GM21447 (cell line): ENCODE measurements at regions not wholly inside any gene's neighbourhood (a gene's known extent, or its start where the extent isn't known, plus 50 kb on each side); places are given as distances from the start of the nearest gene placed in this dataset.
A peak's percentile ranks its signal among the peaks of the same experiment; 100 is the strongest.

Experiments
- ATAC-seq: cut with Tn5 transposase; IDR thresholded peaks from one replicate; pipeline ENCODE4 v1.9.1; 2021; ENCODE audit not compliant: unreplicated experiment

DNA sequence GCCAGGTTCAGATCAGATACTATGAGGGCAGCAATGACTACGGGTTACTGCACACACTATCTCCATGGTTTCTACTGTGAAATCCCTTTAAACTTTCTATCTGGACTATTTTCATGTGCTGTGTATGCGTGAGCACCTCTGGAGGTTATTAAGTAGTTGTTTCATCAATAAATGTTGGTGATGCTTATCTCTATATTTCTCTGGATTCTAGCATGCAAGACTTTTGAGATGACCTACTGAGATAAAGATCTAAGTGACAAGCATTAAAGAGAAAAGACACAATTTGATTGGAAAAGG is 194.0 kb downstream of the NRIP1 start:
- no peak for ATAC-seq

DNA sequence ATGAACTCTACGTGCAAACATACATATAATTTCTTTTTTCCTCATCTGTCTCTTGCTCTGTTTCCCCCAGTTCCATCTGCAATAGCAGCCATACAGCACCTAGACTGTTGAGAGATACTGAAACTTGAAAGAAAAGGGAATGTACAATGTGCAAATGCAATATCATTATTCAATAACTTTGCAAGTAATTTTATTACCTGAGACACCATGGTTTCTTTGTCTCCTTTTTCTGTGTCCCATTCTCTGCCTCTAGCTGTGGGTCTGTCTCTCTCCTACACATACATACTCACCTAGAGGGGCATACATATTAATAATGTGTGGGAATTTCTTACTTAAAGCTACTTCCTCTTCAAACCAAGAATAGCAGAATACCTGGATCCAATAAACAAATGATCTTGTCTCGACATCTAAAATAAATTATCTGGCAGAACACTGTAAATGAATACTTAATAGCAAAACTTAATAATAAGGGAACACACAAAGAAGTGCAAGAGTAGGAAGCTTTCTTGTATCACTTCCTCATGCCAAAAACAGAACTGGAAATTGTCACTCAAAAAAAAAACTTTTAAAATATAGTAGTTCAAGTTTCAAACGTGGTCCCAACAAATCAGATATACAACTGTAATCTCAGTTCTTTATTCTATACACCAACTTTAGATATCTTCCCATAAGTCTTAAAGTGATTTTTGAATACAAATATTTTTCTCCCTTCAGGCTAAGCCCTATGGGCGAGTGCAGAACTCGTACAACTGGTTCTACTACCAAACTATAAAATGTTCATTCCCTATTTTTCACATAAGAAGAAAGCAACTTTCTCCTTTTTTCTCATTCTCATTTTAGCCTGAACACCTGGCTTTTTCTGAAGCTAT is 194.6 kb downstream of the NRIP1 start:
- ATAC-seq = peak; percentile 49

DNA sequence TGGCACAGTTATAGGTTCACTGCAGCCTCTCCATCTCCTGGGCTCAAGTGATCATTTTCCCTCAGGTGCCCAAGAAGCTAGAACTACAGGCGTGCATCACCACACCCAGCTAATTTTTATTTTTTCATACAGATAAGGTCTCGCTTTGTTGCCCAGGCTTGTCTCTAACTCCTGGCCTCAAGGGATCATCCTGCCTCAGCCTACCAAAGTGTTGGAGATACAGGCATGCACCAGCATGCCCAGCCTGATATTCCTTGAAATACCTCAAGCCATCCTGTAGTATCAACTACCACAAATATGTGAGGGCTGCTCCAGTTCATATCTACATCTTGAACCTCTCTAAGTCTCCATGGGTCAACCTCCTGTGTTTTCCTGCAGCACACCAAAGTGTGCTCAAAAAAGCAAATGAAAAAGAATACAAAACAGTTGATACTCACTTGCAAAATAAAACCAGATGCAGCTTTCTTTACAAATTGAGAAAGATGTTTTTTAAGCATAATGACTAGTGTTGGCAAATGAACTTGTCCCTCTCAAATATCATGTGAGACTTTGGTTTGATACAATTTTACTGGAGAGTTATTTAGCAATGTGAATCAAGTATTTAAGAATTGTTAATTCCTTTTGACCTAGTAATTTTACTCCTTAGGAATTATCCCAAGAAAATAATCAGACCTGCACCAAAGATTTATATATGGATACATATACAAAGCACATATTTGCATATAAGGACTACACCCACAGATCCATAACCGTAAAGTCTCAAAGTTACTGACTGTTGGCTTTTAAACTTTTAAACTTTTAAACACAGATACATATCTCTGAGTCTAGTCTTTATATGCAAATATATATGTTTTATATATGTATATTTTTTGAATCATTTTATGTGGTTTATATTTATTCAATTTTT is 197.7 kb downstream of the NRIP1 start:
- no peak for ATAC-seq

DNA sequence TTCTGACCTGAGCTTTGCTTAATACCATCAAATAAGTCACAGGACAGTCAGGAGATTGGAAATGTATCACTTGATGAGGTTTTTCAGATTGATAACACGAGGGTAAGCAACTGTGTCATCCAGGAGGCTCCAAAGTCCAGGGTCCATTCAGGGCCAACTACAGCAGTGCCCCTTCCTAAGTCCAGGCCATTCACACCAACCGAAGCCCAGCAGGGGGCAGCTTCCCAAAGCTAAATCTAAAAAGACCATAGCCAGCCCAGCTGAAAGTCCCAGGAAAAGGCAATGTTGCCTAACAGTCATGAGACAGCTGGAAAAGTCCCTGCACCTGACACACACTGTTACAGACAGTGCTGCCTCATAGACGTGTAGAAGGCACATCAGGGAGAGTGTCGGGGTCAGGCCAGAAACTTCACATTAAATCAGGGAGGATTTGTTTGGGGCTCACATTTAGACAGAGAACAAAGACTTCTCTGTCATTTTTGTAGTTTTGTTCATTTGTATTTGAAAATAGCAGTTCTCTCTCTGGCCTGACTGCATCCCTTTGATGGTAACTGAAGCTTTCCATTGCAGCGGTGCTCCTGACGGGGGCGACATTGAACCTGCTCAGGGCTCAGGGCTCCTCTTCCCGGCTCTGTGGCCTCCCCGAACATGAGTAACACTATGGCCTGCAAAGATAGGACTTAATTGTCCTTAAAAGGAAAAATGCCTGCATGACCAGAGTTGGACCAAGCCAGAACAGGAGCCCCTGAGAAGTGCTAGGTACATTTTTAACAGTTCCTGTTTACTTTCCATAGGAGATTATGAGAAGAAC is 200.4 kb downstream of the NRIP1 start:
- ATAC-seq = peak; percentile 75

DNA sequence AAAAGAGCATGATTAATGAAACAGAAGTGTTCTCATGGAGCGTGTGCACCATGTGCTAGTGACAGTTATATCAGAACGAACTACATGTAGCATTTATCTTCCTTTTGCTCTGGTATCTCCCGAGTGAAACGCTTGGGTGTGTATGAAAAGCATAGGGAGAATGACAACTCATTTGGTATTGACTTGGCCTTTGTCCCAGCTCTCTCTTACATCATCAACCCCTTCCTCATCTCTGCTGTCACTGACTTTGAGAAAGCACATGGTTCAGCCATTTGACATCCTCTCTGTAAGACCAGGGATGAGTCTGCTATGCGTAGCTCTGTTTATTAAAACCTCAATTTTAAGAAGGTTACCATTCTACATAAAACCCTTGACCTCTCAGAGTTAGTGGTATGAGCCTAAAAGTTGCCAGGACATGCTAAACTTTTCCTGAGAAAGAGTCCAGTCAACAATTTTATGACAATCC is 201.0 kb downstream of the NRIP1 start:
- ATAC-seq = no peak

DNA sequence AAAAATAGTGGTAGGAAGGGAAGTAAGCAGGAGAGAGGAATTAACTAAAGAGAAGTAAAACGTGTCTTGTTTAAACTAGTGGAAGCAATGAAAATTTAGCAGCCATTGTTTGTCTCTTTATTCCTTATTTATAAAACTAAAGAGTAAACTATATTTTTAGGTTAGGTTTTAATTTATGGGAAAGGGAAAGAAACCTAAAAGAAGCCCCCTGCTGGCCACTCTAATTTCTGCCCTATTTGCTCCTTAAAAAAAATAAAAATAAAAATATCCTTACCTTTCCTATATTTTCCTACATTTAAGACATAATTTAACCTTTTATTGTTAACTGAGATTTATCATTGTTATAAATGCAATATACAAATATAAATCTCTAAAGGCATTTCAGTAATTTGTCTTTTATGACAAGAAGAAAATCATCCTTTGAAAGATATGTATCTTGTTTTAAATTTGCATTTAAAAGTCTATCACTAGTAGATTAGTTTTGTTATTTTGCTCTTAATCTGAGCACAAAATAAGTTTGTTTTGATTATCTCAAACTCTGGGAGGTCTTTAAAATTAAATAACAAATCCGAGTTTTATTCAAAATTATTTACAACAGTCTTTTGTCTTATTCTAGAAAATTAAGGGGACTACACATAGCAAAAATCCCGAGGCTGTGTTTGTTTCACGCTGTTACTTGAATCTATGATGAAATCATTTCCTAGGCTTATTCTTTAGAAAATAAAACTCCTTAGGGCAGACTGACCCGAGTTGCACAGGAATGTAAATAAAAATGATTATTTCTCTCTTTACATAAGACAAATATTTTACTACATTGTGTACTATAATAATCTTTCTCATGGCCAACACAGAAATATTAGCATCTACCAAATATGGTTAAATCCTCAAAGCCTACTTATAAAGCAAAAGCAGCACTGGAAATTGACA is 201.7 kb downstream of the NRIP1 start:
- ATAC-seq = no peak

DNA sequence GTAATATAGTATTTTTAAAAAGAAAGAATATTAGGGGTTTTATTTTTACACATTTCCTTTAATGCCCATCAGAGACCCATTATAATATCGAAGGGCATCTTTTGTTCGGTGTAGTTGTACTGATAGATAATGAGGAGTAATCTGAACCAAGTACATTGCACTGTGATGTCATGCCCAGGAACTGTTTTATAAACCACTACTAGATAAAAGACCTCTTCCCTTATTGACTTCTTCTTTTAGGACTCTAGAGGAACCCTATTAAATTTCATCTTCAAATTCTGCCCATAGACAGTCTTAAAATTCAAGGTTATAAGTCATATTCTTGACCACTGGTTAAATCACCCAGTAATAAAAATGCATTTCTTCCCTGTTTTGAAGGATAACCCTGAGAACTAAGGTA is 206.5 kb downstream of the NRIP1 start:
- no peak for ATAC-seq

DNA sequence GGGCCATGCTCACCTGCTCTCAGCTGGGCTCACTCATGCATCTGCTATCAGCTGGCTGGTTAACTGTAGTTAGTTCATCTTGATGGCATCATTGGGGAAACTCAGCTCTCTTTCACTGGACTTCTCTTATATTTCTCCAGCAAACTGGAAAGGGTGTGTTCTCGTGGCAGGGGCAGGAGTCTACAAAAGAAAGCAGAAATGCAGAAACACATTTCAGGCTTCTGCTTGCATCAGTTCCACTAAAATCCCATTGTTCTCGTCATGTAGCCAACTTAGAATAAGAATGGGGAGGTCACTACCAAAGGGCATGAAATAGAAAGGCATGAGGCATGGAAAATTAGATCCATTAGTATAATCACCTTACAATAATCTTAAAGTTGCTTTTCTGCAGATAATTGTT is 207.3 kb downstream of the NRIP1 start:
- no peak for ATAC-seq

DNA sequence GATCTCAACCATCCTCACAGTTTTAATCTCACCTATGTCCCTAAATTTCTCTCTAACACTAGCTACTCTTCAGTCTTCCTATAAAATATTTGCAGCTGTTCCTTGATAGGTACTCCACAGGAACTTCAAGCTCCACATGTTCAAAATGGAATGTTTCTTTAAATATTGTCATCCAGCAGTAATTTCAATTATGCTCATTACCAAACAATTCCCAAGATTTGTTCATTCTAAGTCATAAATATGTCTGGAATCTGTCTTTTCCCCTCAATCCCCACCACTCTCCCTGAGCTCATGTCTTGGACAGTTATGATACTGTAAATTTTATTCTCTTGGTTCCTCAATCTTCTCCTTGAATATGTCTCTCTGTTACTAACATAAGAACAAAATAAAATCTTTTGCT is 214.4 kb downstream of the NRIP1 start:
- ATAC-seq = no peak

DNA sequence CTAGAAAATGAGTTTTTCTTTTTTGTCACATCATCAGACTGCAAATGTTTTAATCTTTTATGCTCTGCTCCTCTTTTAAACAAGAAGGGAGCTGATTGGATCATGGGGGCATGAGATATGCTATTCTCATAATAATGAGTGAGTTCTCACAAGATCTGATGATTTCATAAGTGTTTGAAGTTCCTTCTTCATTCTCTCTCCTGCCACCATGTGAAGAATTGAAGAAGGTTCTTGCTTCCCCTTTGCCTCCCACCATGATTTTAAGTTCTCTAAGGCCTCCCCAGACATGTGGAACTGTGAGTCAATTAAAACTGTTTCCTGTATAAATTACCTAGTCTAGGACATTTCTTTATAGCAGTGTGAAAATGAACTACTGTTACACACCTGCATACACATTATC is 218.2 kb downstream of the NRIP1 start:
- ATAC-seq = no peak

DNA sequence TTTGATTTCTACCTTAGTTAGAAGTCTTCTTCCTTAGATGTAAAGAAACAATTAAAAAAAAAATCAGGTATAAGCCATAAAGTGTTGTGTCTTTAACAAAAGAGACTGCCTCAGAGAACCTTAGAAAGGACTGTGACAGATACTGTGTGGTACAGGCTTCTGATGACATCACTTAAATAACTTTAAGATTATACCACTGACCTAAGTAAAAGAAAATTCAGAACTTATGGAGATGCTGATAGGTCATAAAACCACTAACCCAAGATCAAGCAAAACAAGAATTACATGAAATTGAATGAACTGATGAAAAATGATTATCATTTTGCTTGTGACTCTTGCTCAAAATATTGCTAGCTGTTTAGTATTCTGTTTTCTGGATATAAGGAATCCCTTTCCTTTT is 220.8 kb downstream of the NRIP1 start:
- no peak for ATAC-seq

DNA sequence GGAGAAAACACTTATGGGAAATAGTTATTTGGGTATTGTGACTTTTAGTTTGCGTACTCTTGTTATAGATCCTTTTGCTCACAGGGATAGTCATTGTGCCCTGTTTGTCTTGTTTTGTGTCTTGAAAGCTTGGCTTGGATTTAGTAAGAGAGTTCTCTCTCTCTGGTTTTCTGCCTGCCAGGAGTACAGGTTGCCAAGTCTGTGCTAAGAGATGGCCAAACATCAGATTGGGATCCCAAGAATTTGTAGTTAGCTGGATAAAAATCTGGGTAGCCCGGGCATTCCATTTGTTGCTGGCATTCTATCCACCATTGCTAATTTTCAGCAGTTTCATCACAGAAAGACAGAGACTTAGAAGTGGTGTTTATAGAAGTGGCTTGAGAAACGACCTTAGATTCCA is 222.2 kb downstream of the NRIP1 start:
- ATAC-seq = no peak

DNA sequence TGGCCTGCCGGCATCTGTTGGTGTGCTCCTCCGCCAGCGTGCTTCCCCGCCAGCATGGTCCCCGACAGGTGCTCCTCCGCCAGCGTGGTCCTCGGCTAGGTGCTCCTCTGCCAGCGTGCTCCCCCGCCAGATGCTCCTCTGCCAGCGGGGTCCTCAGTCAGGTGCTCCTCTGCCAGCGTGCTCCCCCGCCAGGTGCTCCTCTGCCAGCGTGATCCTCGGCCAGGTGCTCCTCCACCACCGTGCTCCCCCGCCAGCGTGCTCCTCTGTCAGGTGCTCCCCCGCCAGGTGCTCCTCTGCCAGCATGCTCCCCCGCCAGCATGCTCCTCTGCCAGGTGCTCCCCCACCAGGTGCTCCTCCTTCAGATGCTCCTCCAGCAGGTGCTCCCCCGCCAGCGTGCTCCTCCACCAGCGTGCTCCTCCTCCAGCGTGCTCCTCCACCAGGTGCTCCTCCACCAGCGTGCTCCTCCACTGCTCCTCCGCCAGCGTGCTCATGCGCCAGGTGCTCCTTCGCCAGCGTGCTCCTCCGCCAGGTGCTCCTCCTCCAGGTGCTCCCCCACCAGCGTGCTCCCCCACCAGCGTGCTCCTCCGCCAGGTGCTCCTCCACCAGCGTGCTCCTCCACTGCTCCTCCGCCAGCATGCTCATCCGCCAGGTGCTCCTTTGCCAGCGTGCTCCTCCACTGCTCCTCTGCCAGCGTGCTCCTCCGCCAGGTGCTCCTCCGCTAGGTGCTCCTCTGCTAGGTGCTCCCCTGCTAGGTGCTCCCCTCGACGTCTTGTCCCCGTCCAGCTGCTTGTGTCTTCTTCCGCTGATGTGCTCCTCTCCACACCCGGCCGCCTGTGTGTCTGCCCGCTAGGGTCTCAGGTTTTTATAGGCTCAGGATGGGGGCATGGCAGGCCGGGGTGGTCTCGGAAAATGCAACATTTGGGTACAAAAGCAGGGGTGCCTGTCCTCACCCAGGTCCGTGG is 223.0 kb downstream of the NRIP1 start:
- no peak for ATAC-seq

DNA sequence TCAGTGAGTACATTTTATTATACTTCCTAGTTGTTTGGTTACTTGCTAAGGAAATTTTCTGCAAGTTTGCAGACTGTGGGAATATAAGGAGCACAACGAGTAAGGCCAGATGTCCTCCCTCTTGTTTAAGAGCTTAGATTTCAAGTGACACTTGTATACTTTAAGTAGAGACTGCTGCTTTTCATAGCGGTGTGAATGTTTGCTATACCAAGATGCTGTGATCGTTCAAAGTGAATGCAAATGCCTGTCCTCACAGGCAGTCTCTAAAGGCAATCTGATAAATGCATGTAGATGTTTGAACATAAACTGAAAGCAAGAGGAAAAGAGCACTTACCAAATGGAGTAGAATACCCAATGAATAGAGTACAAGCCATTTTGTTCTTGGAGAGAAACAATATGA is 226.4 kb downstream of the NRIP1 start:
- ATAC-seq = no peak

DNA sequence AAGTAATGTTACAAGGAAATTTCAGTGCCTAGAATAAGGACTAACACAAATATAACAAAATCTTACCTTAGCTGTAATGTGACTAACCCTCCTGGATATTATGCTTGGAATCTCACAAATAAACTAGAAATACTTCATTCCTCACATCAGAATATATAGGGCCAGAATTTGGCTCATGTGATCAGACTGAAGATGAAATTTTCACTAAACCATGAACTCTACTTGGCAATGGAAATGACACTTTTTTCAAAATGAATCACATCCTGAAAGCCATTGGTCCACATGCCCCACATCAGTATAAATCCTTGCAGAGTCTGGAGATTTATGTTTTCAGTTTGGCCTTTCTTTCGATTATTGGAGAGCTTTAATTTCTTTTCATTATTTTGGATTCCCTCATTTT is 227.8 kb downstream of the NRIP1 start:
- no peak for ATAC-seq

DNA sequence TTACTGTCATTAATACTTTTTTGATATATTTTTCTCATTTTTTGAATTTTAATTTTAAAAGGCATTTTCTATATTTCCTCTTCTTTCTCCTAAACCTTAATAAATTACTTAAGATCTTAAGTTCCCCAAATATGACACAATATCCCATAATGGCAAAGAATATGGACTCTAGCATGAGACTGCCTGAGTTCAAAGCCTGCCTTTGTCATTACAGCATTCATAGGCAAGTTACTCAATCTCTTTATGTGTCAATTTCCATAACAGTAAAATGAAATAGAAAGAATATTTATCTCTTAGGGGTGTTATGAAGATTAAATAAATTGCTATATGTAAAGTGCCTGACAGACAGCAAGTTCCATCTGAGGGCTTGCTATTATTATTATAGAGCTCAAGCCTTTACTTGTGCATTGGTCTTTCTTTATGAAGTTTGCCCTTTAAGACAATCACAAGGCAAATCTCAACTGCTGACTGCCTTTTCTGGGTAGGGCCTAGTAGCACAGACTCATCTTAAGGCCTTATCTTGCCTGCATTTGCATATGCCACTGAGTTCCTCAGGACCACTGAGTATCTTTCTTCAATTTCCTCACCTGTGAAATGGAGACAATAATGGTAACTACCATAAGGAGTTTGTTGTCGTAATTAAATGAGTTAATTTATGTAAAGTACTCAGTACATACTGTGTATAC is 231.0 kb downstream of the NRIP1 start:
- no peak for ATAC-seq

DNA sequence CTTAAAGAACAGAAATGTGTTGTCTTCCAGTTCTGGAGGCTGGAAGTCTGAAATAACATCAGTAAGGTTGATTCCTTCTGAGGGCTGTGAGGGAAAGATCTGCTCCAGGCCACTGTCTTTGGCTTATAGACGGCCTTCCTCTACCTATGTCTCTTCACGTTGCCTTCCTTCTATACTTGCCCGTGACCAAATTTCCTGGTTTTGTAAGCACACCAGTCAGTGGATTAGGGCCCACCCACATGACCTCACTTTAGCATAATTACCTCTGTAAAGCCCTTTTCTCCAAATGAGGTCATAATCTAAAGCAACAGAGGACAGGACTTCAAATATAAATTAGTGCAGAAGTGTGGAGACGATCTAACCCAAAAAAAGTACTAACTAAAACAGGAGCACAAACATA is 231.6 kb downstream of the NRIP1 start:
- no peak for ATAC-seq

DNA sequence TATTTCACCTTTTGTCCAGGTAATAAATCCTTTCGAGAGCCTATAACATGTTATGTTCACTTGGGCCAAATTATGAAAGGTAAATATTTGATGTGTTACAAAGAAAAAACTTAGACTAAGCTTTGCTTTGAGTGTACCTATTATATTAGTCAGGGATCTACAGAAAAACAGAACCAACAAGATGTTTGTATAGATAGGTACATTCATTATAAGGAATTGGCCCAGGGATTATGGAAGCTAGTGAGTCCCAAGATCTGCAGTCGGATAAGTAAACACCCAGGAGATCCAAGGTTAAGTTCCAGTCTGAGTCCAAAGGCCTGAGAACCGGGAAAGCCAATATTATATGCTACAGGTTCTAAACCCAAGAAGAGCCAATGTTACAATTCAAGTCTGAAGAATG is 234.5 kb downstream of the NRIP1 start:
- ATAC-seq = no peak

DNA sequence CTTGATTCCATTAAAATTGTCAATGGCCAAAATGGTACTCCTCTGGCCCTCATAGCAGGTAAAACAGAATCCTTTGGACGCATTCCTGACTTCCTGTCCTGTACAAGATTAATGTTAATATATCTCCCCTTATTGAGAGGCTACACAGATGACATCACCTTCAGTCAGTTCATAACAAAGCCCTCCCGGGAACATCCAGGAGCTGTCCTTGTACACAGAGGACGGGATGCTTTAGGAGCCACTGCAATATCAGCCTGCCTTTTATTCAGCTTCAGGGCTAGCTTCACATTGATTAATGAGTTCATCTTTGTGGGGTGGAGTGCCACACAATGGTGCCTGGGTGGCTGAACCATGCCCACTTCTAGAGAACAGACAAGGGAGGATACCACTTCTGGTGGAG is 235.1 kb downstream of the NRIP1 start:
- no peak for ATAC-seq
